ENCODE measurements at regions not wholly inside any gene's neighbourhood (a gene's known extent, or its start where the extent isn't known, plus 50 kb on each side); places are given as distances from the start of the nearest gene placed in this dataset.

- no peak for DNase-seq
Observed at GRCh38 chr16:50991436-50991835, 159.6 kb downstream of the SALL1 start.

GRCh38 chr16:50991006-50991405 is 160.1 kb downstream of the SALL1 start:
- no peak for DNase-seq

- no peak for DNase-seq
Observed at GRCh38 chr16:50989047-50989446, 162.0 kb downstream of the SALL1 start.

- DNase-seq = peak; percentile 80
Observed at GRCh38 chr16:50988441-50988840, 162.6 kb downstream of the SALL1 start.

- DNase-seq = no peak
Observed at GRCh38 chr16:50986453-50986852, 164.6 kb downstream of the SALL1 start.

- DNase-seq = no peak
Observed at GRCh38 chr16:50985733-50986132, 165.3 kb downstream of the SALL1 start.

- no peak for DNase-seq
Observed at GRCh38 chr16:50984688-50985087, 166.4 kb downstream of the SALL1 start.

GRCh38 chr16:50982808-50983207 is 168.3 kb downstream of the SALL1 start:
- DNase-seq = no peak

- DNase-seq = no peak
Observed at GRCh38 chr16:50981951-50982350, 169.1 kb downstream of the SALL1 start.

- DNase-seq = no peak
Observed at GRCh38 chr16:50980666-50981065, 170.4 kb downstream of the SALL1 start.

GRCh38 chr16:50979806-50980620 is 171.1 kb downstream of the SALL1 start:
- DNase-seq = no peak

GRCh38 chr16:50977138-50977537 is 173.9 kb downstream of the SALL1 start:
- no peak for DNase-seq

- no peak for DNase-seq
Observed at GRCh38 chr16:50974438-50975036, 176.5 kb downstream of the SALL1 start.

GRCh38 chr16:50972876-50973275 is 178.2 kb downstream of the SALL1 start:
- no peak for DNase-seq

GRCh38 chr16:50970281-50970680 is 180.8 kb downstream of the SALL1 start:
- DNase-seq = no peak

GRCh38 chr16:50967827-50968612 is 183.1 kb downstream of the SALL1 start:
- no peak for DNase-seq

- no peak for DNase-seq
Observed at GRCh38 chr16:50964491-50964890, 186.6 kb downstream of the SALL1 start.

GRCh38 chr16:50961952-50962351 is 189.1 kb downstream of the SALL1 start:
- DNase-seq = no peak

GRCh38 chr16:50960517-50961202 is 190.4 kb downstream of the SALL1 start:
- DNase-seq = no peak

GRCh38 chr16:50957056-50957455 is 194.0 kb downstream of the SALL1 start:
- DNase-seq = no peak

- no peak for DNase-seq
Observed at GRCh38 chr16:50956637-50957036, 194.4 kb downstream of the SALL1 start.

GRCh38 chr16:50955311-50955710 is 195.8 kb downstream of the SALL1 start:
- DNase-seq = peak; percentile 45

- DNase-seq = no peak
Observed at GRCh38 chr16:50954469-50954868, 196.6 kb downstream of the SALL1 start.

All from NCI-H146 (cell line).